GM18498 (cell line): ENCODE measurements at regions not wholly inside any gene's neighbourhood (a gene's known extent, or its start where the extent isn't known, plus 50 kb on each side); places are given as distances from the start of the nearest gene placed in this dataset.

Experiments
- ATAC-seq: cut with Tn5 transposase; IDR thresholded peaks from one replicate; pipeline ENCODE4 v1.9.1; 2021; ENCODE audit warnings: mild to moderate bottlenecking, moderate library complexity; ENCODE audit not compliant: unreplicated experiment

GRCh38 chr2:196565106-196565765, 74.3 kb upstream of the CCDC150 start:
- ATAC-seq, result no peak

GRCh38 chr2:196565982-196566381, 73.5 kb upstream of the CCDC150 start:
- no peak for ATAC-seq

- ATAC-seq, result no peak
Measured at GRCh38 chr2:196566961-196567666, 72.4 kb upstream of the CCDC150 start.

GRCh38 chr2:196568506-196568905, 71.0 kb upstream of the CCDC150 start:
- no peak for ATAC-seq

GRCh38 chr2:196584903-196585302, 54.6 kb upstream of the CCDC150 start:
- ATAC-seq, result no peak

- ATAC-seq, result no peak
Measured at GRCh38 chr2:196586511-196586991, 53.0 kb upstream of the CCDC150 start.

GRCh38 chr2:196587056-196587455, 52.5 kb upstream of the CCDC150 start:
- ATAC-seq, result no peak

GRCh38 chr2:196587739-196588138, 51.8 kb upstream of the CCDC150 start:
- no peak for ATAC-seq

GRCh38 chr2:196589419-196589818, 50.1 kb upstream of the CCDC150 start:
- no peak for ATAC-seq
